Superior temporal gyrus (tissue), 1 donor: ENCODE measurements at regions not wholly inside any gene's neighbourhood (a gene's known extent, or its start where the extent isn't known, plus 50 kb on each side); places are given as distances from the start of the nearest gene placed in this dataset.

ENCODE experiments used
- DNase-seq: peaks from one replicate; pipeline ENCODE4 v3.0.0-alpha.2; 2016; ENCODE audit errors: extremely low spot score

- DNase-seq, result no peak
Observed at GRCh38 chr18:65411061-65411460, 339.8 kb upstream of the CDH7 start.

DNA sequence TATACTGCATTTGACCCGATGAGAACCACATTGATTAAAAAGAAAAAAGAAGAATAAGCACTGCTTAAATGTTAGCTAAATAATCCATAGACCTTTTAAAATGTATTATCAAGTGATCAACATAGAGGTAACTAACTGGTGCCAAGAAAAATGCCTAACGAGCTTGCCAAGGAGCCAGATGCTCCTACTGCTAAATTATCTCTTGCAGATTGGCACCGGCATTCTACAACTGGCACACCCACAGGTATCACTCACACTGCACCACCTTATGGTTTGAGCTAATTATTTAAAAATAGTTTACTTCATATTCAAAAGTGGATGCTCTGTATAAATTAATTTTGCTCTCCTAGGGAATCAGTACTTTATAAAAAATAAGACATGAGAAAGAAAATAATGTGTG lies 341.6 kb upstream of the CDH7 start:
- DNase-seq, result no peak

GRCh38 chr18:65403534-65403933 lies 347.3 kb upstream of the CDH7 start:
- no peak for DNase-seq

DNA sequence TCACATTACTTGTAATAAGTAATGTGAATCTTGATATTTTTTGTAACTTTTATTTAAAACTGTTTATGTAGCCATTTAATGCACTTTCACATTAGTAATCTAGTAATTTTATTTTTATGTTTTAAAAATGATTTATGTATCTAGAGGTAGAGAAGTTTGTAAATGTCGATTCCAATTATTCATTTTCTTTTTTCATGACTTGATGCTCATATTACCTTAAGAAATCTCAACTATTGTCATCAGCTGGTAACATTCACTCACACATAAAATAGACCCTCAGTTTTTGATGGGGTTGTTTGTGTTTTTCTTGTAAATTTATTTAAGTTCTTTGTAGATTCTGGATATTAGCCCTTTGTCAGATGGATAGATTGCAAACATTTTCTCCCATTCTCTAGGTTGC lies 351.7 kb upstream of the CDH7 start:
- DNase-seq, result no peak

GRCh38 chr18:65398347-65399075 lies 352.3 kb upstream of the CDH7 start:
- DNase-seq, result no peak

- peak; percentile 30 for DNase-seq
Observed at GRCh38 chr18:65380986-65381385, 369.8 kb upstream of the CDH7 start.

GRCh38 chr18:65380571-65380970 lies 370.2 kb upstream of the CDH7 start:
- no peak for DNase-seq

GRCh38 chr18:65372904-65373303 lies 377.9 kb upstream of the CDH7 start:
- no peak for DNase-seq

- DNase-seq, result no peak
Observed at GRCh38 chr18:65365245-65365980, 385.4 kb upstream of the CDH7 start.

DNA sequence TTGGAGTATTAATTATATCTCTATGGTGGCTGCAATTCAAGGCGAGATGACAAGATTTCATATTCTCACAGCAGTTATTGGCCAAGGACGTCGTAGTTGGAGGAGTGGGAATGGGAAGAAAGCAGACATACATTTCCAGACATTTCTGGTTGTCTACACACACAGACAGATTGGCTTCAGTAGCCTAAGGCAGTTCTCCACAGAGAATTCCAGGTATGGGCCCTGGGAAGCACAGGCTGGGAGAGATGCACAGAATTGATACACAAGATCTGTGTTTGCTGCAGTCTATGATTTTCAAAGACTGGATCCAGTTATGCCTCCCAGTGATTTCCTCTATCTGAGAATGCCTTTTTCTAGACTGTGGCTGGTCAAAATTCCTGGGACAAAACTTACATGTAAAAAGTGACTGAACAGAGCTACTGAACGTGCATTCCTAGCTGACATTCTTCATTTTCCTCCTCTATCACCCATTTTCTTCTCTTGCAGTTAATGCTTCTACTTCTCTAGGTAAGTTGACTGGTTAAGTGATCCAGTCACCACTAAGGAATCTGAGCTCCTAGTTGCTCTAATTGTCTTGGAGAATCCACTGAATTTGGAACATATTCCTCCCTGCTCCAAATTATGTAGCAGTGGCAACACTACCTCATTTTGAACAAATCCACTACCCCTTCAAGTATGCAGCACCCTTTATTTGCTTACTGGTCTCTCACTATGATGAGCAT lies 386.7 kb upstream of the CDH7 start:
- no peak for DNase-seq

- DNase-seq, result no peak
Observed at GRCh38 chr18:65363011-65363410, 387.8 kb upstream of the CDH7 start.

GRCh38 chr18:65359479-65359878 lies 391.3 kb upstream of the CDH7 start:
- no peak for DNase-seq

GRCh38 chr18:65358306-65358705 lies 392.5 kb upstream of the CDH7 start:
- DNase-seq, result no peak

- DNase-seq, result peak; percentile 53
Observed at GRCh38 chr18:65352186-65352585, 398.6 kb upstream of the CDH7 start.

DNA sequence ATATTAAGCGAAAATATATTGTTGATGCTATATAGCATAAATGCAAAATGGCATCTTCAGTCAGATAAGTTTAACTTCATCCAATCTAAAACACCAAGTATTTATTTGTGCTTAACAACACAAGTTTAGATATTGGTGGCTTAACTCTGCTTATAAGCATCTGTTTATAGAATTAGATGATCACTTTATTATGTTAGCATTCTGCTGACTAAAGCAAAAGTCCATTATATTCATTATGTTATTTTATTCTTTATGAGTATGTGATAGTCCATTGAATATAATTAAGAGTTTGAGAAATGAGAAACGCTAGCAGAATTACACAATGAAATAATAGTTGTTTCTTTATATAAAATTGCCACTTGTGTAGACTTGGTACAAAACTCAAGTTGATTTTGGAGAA lies 401.2 kb upstream of the CDH7 start:
- no peak for DNase-seq

GRCh38 chr18:65347446-65347845 lies 403.4 kb upstream of the CDH7 start:
- DNase-seq, result no peak

DNA sequence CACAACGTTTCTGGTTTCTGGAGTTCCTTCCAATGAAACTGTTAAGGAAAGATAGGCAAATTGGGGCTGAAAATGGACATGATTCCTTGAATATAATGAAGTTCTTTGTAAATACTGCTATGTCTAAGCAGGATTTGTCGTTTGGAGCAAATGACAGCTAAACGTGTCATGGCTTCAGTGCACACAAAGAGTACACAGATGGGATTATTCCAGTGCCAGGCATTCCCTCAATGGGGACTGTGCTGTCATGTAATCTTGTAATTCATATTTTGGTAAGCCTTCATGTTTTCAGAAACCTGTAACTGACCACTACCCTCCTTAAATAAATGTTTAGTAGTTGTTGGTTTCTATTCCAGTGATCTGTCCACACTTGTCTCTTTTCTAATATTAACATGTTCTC lies 404.7 kb upstream of the CDH7 start:
- DNase-seq, result no peak

DNA sequence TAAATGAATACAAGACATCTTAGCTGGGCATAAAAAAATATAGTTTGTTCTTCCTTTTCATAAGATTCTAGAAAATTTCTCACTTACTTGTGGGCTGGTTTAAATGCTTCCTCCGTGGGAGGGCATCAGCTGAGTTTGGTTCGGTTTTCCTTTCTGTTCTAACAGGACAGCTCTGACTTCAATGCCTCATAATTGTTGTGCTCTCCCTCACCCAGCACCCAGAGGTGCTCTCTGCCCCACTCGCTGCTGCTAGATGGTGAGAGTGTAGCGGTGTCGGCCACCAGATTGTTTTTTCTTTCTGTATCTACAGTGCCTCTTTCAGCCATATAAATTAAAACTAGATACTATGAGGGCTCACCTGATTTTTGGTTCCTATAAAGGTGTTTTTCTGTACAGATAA lies 407.2 kb upstream of the CDH7 start:
- no peak for DNase-seq

- DNase-seq, result no peak
Observed at GRCh38 chr18:65336411-65336810, 414.4 kb upstream of the CDH7 start.

DNA sequence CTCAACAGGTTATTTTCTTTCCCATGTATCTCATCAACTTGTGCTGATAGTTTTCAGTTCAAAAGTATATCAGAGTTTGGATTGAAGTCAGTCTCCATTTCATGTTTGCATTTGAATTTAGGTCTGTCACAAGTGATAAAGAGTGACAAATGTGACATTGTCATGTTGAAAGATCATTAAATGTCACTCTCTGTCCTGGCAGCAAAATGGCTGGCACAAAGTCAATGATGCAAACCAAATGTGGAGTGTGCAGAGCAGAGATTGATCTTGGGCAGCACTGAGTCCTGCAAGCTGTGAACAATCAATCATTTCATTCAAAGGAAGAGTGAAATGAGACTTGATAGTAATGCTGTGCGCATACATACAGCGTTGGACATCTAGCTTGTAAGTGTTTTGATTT lies 421.8 kb upstream of the CDH7 start:
- DNase-seq, result no peak

GRCh38 chr18:65326805-65327204 lies 424.0 kb upstream of the CDH7 start:
- no peak for DNase-seq

GRCh38 chr18:65322895-65323294 lies 427.9 kb upstream of the CDH7 start:
- no peak for DNase-seq

GRCh38 chr18:65298422-65298821 lies 452.4 kb upstream of the CDH7 start:
- no peak for DNase-seq
